ENCODE measurements at regions not wholly inside any gene's neighbourhood (a gene's known extent, or its start where the extent isn't known, plus 50 kb on each side); places are given as distances from the start of the nearest gene placed in this dataset.

DNA sequence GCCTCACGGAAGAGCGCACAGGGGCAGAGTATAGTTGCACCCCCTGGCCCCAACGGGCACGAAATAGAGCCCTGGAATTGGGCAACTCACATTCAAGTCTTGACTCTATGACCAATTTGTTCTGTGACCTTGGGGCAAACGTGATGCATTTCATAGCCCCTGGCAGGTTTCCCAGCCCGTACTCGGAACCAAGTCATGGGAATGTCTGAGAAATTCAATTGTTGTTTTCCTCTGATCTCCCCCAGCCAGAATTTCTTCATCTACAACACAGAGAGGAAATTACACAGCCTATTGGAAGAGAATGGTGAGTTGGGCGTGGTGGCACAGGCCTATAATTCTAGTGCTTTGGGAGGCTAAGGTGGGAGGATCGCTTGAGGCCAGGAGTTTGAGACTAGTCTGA, 322.3 kb upstream of the SULF2 start:
- Histone ChIP-seq H3K27ac (replicated peaks) (no peak overlapping the region), H3K36me3 (no peaks in the 10 kb centered on the region), H3K27me3 (ENCODE audit: low read depth) (peaks cover 19% of the 10 kb centered on the region), H3K4me3 (no peak overlapping the region), H3K9me3 (replicated peaks) (peaks cover 29% of the 10 kb centered on the region), H3K4me1 (no peaks in the 10 kb centered on the region)
- DNase-seq: no peak
- intact Hi-C loops (cut with micrococcal nuclease): no loop called here
- TF ChIP-seq, protein P1, sequence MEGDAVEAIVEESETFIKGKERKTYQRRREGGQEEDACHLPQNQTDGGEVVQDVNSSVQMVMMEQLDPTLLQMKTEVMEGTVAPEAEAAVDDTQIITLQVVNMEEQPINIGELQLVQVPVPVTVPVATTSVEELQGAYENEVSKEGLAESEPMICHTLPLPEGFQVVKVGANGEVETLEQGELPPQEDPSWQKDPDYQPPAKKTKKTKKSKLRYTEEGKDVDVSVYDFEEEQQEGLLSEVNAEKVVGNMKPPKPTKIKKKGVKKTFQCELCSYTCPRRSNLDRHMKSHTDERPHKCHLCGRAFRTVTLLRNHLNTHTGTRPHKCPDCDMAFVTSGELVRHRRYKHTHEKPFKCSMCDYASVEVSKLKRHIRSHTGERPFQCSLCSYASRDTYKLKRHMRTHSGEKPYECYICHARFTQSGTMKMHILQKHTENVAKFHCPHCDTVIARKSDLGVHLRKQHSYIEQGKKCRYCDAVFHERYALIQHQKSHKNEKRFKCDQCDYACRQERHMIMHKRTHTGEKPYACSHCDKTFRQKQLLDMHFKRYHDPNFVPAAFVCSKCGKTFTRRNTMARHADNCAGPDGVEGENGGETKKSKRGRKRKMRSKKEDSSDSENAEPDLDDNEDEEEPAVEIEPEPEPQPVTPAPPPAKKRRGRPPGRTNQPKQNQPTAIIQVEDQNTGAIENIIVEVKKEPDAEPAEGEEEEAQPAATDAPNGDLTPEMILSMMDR (IDR thresholded peaks at IDR 0.05; ENCODE audit: borderline replicate concordance): no peak

DNA sequence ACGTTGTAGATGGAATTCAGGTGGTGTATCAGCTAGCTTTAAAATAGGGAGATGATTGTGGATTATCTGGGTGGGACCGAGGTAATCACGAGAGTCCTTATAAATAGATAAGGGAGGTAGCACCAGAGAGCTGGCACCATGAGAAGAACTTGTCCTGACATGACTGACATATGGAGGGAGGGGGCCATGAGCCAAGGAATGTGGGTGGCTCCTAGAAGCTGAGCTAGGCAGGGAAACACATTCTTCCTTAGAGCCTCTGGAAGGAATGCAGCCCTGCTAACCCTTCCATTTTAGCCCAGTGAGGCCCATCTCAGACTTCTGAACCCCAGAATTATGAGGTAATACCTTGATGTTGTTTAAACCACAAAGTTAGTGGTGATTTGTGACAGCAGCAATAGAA, 321.1 kb upstream of the SULF2 start:
- H3K27ac ChIP-seq (replicated peaks): no peak overlapping the region
- intact Hi-C loops (cut with micrococcal nuclease): no loop called here
- no peak for DNase-seq
- H3K27me3 ChIP-seq (ENCODE audit: low read depth): peaks cover 29% of the 10 kb centered on the region
- H3K36me3 ChIP-seq: no peaks in the 10 kb centered on the region
- TF ChIP-seq, protein P1 (IDR thresholded peaks at IDR 0.05; ENCODE audit: borderline replicate concordance): no peak
- no peak overlapping the region for H3K4me3 ChIP-seq
- H3K9me3 ChIP-seq (replicated peaks): peaks cover 29% of the 10 kb centered on the region
- H3K4me1 ChIP-seq: no peaks in the 10 kb centered on the region

DNA sequence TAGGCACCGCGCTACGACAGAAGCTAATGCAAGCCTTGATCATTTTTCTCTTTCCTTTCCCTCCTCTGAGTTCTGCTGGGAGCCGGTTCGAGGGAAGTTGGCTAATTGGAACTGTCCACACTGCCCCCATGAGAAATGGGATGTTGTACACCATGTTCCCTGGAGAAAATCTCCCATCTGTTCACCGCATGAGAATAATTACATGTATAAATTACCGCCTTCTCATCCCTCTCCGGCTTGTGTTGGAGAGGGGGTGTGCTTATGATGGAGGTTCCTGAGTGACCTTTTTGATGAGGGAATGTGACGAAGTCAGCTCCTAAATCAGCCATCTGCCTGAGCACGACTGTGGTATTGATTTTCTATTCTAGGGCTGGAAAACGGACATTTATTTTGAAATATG, 320.2 kb upstream of the SULF2 start:
- no peak overlapping the region for H3K4me3 ChIP-seq
- H3K36me3 ChIP-seq: no peaks in the 10 kb centered on the region
- TF ChIP-seq, protein P1 (IDR thresholded peaks at IDR 0.05; ENCODE audit: borderline replicate concordance): no peak
- peaks cover 30% of the 10 kb centered on the region for H3K27me3 ChIP-seq (ENCODE audit: low read depth)
- peaks cover 29% of the 10 kb centered on the region for H3K9me3 ChIP-seq (replicated peaks)
- H3K27ac ChIP-seq (replicated peaks): no peak overlapping the region
- no peaks in the 10 kb centered on the region for H3K4me1 ChIP-seq
- no peak for DNase-seq
- intact Hi-C loops (cut with micrococcal nuclease): no loop called here

DNA sequence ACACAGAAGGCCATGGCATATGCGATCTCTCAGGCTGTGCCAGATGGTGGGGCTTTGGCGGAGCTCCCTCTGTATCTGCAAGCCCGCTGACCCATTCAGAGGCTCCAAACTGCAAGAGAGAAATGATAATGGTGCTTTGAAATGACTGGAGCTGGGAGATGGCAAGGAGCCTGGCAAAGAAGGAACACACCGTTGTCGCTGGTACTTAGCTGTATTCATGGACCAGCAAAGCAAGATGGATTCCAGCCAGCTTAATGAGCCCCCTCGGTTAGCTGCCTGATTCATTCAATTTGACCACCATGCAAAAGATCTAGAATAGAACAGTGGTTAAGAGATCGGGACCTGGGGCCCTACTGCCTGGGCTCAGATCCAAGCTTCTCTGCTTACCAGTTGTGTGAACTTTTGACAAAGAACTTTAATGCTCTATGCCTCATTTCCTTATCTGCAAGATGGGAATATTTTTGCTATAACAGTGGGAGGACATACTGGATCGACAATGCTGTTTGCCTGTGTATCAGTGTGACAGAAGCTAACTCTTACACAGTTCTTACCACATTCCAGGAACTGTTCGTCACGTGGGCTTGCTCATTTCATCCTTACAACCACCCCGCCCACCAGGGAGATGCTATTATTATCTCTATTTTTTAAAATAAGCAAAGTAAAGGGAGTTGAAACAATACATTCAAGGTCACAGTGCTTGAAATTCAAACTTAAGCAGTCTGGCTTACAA, 317.8 kb upstream of the SULF2 start:
- no peak overlapping the region for H3K27ac ChIP-seq (replicated peaks)
- peaks cover 29% of the 10 kb centered on the region for H3K9me3 ChIP-seq (replicated peaks)
- TF ChIP-seq, protein P1 (IDR thresholded peaks at IDR 0.05; ENCODE audit: borderline replicate concordance): no peak
- H3K27me3 ChIP-seq (ENCODE audit: low read depth): peaks cover 24% of the 10 kb centered on the region
- intact Hi-C loops (cut with micrococcal nuclease): no loop called here
- no peak for DNase-seq
- H3K4me1 ChIP-seq: no peaks in the 10 kb centered on the region
- no peaks in the 10 kb centered on the region for H3K36me3 ChIP-seq
- H3K4me3 ChIP-seq: no peak overlapping the region

DNA sequence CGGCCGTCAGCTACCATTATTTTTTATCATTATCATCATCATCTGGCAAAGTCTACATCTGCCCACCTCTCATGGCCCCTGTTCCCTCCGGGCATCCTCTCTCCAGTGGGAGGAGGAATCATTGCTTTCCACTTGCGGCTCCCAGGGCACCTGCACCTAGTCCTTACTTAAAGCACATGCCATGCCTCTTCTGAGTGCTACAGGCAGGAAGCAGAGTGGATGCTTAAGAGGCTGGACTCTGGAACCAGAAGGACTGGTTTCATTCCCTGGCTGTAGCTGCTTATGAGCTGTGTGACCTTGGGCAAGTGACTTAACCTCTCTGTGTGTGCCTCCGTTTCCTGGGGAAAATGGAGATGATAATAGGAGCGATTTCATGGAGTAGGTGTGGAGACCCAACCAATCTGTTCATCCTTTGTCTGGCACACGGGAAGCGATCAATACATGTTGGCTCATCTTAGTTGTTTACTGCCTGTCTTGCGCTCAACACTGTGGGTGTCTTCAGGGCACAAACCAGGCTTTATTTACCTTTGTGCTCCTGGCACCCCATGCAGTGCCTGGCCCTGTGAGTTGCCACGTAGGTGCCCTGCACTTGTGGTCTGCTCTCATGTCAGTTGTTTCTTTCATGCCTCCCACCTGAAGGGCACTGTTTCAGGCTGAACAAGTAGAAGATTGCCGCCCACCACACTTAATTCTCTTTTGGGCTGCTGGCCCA, 317.0 kb upstream of the SULF2 start:
- DNase-seq: no peak
- H3K4me3 ChIP-seq: no peak overlapping the region
- no peak overlapping the region for H3K27ac ChIP-seq (replicated peaks)
- TF ChIP-seq, protein P1 (IDR thresholded peaks at IDR 0.05; ENCODE audit: borderline replicate concordance): no peak
- H3K27me3 ChIP-seq (ENCODE audit: low read depth): peaks cover 24% of the 10 kb centered on the region
- H3K4me1 ChIP-seq: no peaks in the 10 kb centered on the region
- intact Hi-C loops (cut with micrococcal nuclease): no loop called here
- peaks cover 29% of the 10 kb centered on the region for H3K9me3 ChIP-seq (replicated peaks)
- H3K36me3 ChIP-seq: no peaks in the 10 kb centered on the region
